Caco-2 (cell line): ENCODE measurements at regions not wholly inside any gene's neighbourhood (a gene's known extent, or its start where the extent isn't known, plus 50 kb on each side); places are given as distances from the start of the nearest gene placed in this dataset.

Experiments
- BruUV-seq: library from RNA; stranded (reverse); fragments of 400-500 nt; replicated peaks from 2 replicates; lab custom pipeline; 2021; lab: Mats Ljungman, UMichigan
- CTCF ChIA-PET: fragments of 300-600 bp; sonication (Branson Sonifier 250); formaldehyde crosslinking; loops from one replicate; lab custom pipeline; 2022; ENCODE audit warnings: antibody characterized with exemption; lab: Charles Lee
- POLR2A ChIA-PET: fragments of 300-600 bp; sonication (Branson Sonifier 250); formaldehyde crosslinking; loops from one replicate; lab custom pipeline; 2022; ENCODE audit warnings: antibody characterized with exemption; lab: Charles Lee
- DNase-seq, 2 experiments: peaks; one replicate each; pipeline versions ENCODE4 v3.0.0 to v3.0.0-alpha.2; 2020 to 2022
- H3K27me3 ChIP-seq: replicated peaks from 2 replicates; pipeline ENCODE4 v1.6.0; 2011; ENCODE audit warnings: low read length; ENCODE audit not compliant: control insufficient read depth, insufficient read depth
- H3K36me3 ChIP-seq: 2 replicates; pipeline ENCODE4 v1.5.1; 2011; ENCODE audit warnings: low read length; ENCODE audit not compliant: control insufficient read depth, insufficient read depth
- H3K4me1 ChIP-seq: fragments of 250-450 bp; sonication (Bioruptor Pico); 2 replicates; pipeline ENCODE4 v1.5.1; 2020; ENCODE audit warnings: mild to moderate bottlenecking
- H3K4me3 ChIP-seq: 2 replicates; pipeline ENCODE4 v1.5.1; 2011; ENCODE audit warnings: low read depth, mild to moderate bottlenecking, control low read depth, low read length
- H3K9me3 ChIP-seq: fragments of 250-450 bp; sonication (Bioruptor Pico); 2 replicates; pipeline ENCODE4 v1.5.1; 2020; ENCODE audit warnings: mild to moderate bottlenecking, moderate library complexity
- H3K27ac Mint-ChIP-seq: one replicate; pipeline ENCODE4 v1.8.0; 2022; ENCODE audit warnings: mixed read lengths; ENCODE audit not compliant: unreplicated experiment
- H3K27me3 Mint-ChIP-seq: one replicate; pipeline ENCODE4 v1.8.0; 2022; ENCODE audit warnings: mixed read lengths; ENCODE audit not compliant: insufficient read depth, unreplicated experiment
- H3K36me3 Mint-ChIP-seq: one replicate; pipeline ENCODE4 v1.8.0; 2022; ENCODE audit warnings: mild to moderate bottlenecking, mixed read lengths; ENCODE audit not compliant: insufficient read depth, unreplicated experiment
- H3K4me1 Mint-ChIP-seq: one replicate; pipeline ENCODE4 v1.8.0; 2022; ENCODE audit warnings: low read depth, mixed read lengths; ENCODE audit not compliant: unreplicated experiment
- H3K4me3 Mint-ChIP-seq: one replicate; pipeline ENCODE4 v1.8.0; 2022; ENCODE audit warnings: mild to moderate bottlenecking, moderate library complexity, mixed read lengths; ENCODE audit not compliant: unreplicated experiment
- H3K9me3 Mint-ChIP-seq: one replicate; pipeline ENCODE4 v1.8.0; 2022; ENCODE audit warnings: mixed read lengths; ENCODE audit not compliant: unreplicated experiment
- intact Hi-C: fragments of 100-400 bp; cut with micrococcal nuclease; formaldehyde crosslinking; loops from one replicate; pipeline ENCODE4 v1.10.0; 2022; ENCODE audit not compliant: unreplicated experiment
- TF ChIP-seq, protein P1 (sequence below), 2 experiments: fragments of 200-600 bp in 1 of 2; IDR thresholded peaks; 1 replicate in 1 of 2; 2 replicates in 1 of 2; pipeline versions ENCODE4 v1.5.1 to v1.8.0; 2011 to 2022; ENCODE audit warnings: antibody characterized with exemption in 1 of 2, control low read depth in 1 of 2, inconsistent platforms in 1 of 2, low read depth in 1 of 2, low read length in 1 of 2, mild to moderate bottlenecking in 1 of 2, moderate library complexity in 1 of 2; ENCODE audit not compliant: insufficient read depth in 1 of 2, severe bottlenecking in 1 of 2, unreplicated experiment in 1 of 2

- intact Hi-C loops = no loop called here
- H3K27me3 Mint-ChIP-seq = no peaks in the 10 kb centered on the region
- peak; percentile 39 to 43 for DNase-seq
- Histone ChIP-seq H3K4me3 (no peak overlapping the region), H3K36me3 (no peaks in the 10 kb centered on the region), H3K27me3 (no peaks in the 10 kb centered on the region), H3K4me1 (peaks cover 35% of the 10 kb centered on the region), H3K9me3 (no peaks in the 10 kb centered on the region)
- no peaks in the 10 kb centered on the region for H3K36me3 Mint-ChIP-seq
- H3K4me1 Mint-ChIP-seq = peaks cover 15% of the 10 kb centered on the region
- TF ChIP-seq, protein P1, sequence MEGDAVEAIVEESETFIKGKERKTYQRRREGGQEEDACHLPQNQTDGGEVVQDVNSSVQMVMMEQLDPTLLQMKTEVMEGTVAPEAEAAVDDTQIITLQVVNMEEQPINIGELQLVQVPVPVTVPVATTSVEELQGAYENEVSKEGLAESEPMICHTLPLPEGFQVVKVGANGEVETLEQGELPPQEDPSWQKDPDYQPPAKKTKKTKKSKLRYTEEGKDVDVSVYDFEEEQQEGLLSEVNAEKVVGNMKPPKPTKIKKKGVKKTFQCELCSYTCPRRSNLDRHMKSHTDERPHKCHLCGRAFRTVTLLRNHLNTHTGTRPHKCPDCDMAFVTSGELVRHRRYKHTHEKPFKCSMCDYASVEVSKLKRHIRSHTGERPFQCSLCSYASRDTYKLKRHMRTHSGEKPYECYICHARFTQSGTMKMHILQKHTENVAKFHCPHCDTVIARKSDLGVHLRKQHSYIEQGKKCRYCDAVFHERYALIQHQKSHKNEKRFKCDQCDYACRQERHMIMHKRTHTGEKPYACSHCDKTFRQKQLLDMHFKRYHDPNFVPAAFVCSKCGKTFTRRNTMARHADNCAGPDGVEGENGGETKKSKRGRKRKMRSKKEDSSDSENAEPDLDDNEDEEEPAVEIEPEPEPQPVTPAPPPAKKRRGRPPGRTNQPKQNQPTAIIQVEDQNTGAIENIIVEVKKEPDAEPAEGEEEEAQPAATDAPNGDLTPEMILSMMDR (IDR thresholded peaks at IDR 0.05; ENCODE audit: insufficient read depth in 1 of 2, low read depth in 1 of 2, low read length in 1 of 2, severe bottlenecking in 1 of 2, unreplicated experiment in 1 of 2) = no peak
- no peak overlapping the region for H3K27ac Mint-ChIP-seq
- CTCF ChIA-PET = no interaction called here
- no peak overlapping the region for H3K4me3 Mint-ChIP-seq
- POLR2A ChIA-PET = no interaction called here
- H3K9me3 Mint-ChIP-seq = peaks cover 2% of the 10 kb centered on the region
- no TSS peak for BruUV-seq
Observed at GRCh38 chr5:116671211-116671736, 96.7 kb upstream of the SEMA6A start.

DNA sequence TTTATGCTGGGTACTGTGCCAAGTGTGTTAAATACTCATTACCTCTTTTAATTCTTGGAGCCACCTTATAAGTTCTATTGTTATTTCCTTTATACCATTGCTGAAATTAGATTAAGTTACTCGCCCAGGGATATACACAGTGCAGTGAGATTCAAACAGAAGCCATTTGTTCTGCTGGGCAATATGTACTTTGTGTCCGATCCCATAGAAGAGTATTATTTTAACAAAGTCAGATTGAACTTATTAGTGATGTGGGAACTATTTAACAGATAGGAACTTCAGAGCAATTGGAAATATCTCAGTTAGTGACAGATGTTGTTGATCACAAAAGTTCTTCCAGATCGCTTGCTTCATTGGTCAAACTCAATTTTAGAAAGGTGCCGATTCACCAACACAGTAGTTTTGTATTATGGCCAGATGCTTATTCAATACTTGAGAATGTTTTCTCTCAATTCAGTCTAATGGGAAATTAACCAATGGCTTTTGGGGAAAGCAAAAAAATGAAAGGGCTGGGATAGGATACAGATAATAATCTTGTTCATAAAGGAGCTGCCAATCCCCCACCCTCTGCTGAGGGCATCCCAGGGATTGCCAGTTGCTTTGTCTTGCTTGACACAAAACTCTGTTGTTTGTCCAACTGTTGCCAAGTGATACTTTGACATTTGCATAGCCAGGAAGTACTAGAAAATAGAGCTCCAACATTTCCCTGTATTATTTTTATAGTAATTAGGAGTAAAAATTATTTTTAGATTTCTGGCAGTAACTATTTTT is 94.8 kb upstream of the SEMA6A start:
- Mint-ChIP-seq H3K9me3 (peaks cover 9% of the 10 kb centered on the region), H3K36me3 (no peaks in the 10 kb centered on the region), H3K4me3 (no peak overlapping the region), H3K27me3 (no peaks in the 10 kb centered on the region), H3K4me1 (peaks cover 15% of the 10 kb centered on the region), H3K27ac (no peak overlapping the region)
- TF ChIP-seq, protein P1 (IDR thresholded peaks at IDR 0.05; ENCODE audit: insufficient read depth in 1 of 2, low read depth in 1 of 2, low read length in 1 of 2, severe bottlenecking in 1 of 2, unreplicated experiment in 1 of 2) = no peak
- ChIA-PET POLR2A (no interaction called here), CTCF (no interaction called here)
- BruUV-seq = no TSS peak
- Histone ChIP-seq H3K36me3 (no peaks in the 10 kb centered on the region), H3K27me3 (no peaks in the 10 kb centered on the region), H3K4me3 (no peak overlapping the region), H3K9me3 (no peaks in the 10 kb centered on the region), H3K4me1 (peaks cover 35% of the 10 kb centered on the region)
- intact Hi-C loops = no loop called here
- DNase-seq = no peak

GRCh38 chr5:116668390-116668789 is 93.8 kb upstream of the SEMA6A start:
- H3K27me3 ChIP-seq = no peaks in the 10 kb centered on the region
- peak in 1 of 2 experiments; percentile 40 for DNase-seq
- intact Hi-C loops = no loop called here
- TF ChIP-seq, protein P1 (IDR thresholded peaks at IDR 0.05; ENCODE audit: insufficient read depth in 1 of 2, low read depth in 1 of 2, low read length in 1 of 2, severe bottlenecking in 1 of 2, unreplicated experiment in 1 of 2) = no peak
- no peaks in the 10 kb centered on the region for H3K36me3 ChIP-seq
- Mint-ChIP-seq H3K27me3 (no peaks in the 10 kb centered on the region), H3K36me3 (no peaks in the 10 kb centered on the region), H3K4me1 (peaks cover 15% of the 10 kb centered on the region), H3K4me3 (no peak overlapping the region), H3K27ac (peak overlapping the region; percentile 45), H3K9me3 (peaks cover 9% of the 10 kb centered on the region)
- peaks cover 35% of the 10 kb centered on the region for H3K4me1 ChIP-seq
- H3K9me3 ChIP-seq = no peaks in the 10 kb centered on the region
- CTCF ChIA-PET = no interaction called here
- POLR2A ChIA-PET = no interaction called here
- BruUV-seq = no TSS peak
- H3K4me3 ChIP-seq = no peak overlapping the region
